Ovary (tissue), 7 donors: ENCODE measurements at regions not wholly inside any gene's neighbourhood (a gene's known extent, or its start where the extent isn't known, plus 50 kb on each side); places are given as distances from the start of the nearest gene placed in this dataset.
"Not testable (repeated sequence)": the region's sequence is repeated elsewhere in the genome, so short reads cannot be mapped to it uniquely, and the experiment has no call there.

Source experiments
- DNase-seq, 5 donors: peaks; one replicate each; pipeline ENCODE4 v3.0.0-alpha.2; 2019 to 2020
- H3K27ac ChIP-seq, 2 donors: fragments of 200-600 bp; one replicate each; pipeline versions ENCODE4 v1.5.1 to v1.8.0; 2019 to 2022
- H3K27me3 ChIP-seq: fragments of 200-600 bp; one replicate; pipeline ENCODE4 v1.8.0; 2022
- H3K36me3 ChIP-seq: fragments of 200-600 bp; sonication (generic); one replicate; pipeline ENCODE4 v1.5.1; 2019
- H3K4me1 ChIP-seq: one replicate; pipeline ENCODE4 v1.8.1; 2013; ENCODE audit warnings: mild to moderate bottlenecking, moderate library complexity; ENCODE audit not compliant: insufficient read depth
- H3K4me3 ChIP-seq: fragments of 200-600 bp; sonication (generic); one replicate; pipeline ENCODE4 v1.5.1; 2017
- H3K9me3 ChIP-seq, 2 donors: fragments of 200-600 bp in 1 of 2; sonication (generic) in 1 of 2; one replicate each; pipeline versions ENCODE4 v1.5.1 to v1.8.1; 2013 to 2019; ENCODE audit warnings: mild to moderate bottlenecking in 1 of 2, moderate library complexity in 1 of 2
- CTCF ChIP-seq, 3 donors: fragments of 450-650 bp in 2 of 3; fragments of 200-600 bp in 1 of 3; IDR thresholded peaks; one replicate each; pipeline versions ENCODE4 v1.5.1 to v1.8.0; 2016 to 2022; ENCODE audit warnings: antibody characterized with exemption in 3 of 3, mild to moderate bottlenecking in 1 of 3
- EP300 ChIP-seq: sonication (generic); formaldehyde crosslinking; IDR thresholded peaks from one replicate; pipeline ENCODE4 v1.6.1; 2017; ENCODE audit warnings: antibody characterized with exemption
- POLR2A ChIP-seq: fragments of 450-650 bp; IDR thresholded peaks from one replicate; pipeline ENCODE4 v1.6.1; 2017; ENCODE audit warnings: antibody characterized with exemption, mild to moderate bottlenecking, moderate library complexity
- WGBS, 3 donors: extraction: QIAGEN DNeasy Blood & Tissue Kit in 1 of 3; methylation state at CpG; one replicate each; pipeline versions ENCODE4 v1.1.5 to v1.1.7; 2013 to 2017; 5-methylcytosine and 5-hydroxymethylcytosine counted together
- intact Hi-C, 4 donors: fragments of 100-400 bp; cut with DNase I; formaldehyde crosslinking; loops; one replicate each; pipeline versions ENCODE4 v1.11.0 to v1.15.1; 2022 to 2023
- donor health status: DM: no; HTN: no; CAD: no; lungs with moderate emphysema.
- donor health status: DM: no; HTN: no; CAD: no.
- donor health status: Bipolar disorder and iron deficiency.
- donor health status: DM: no; HTN: no; CAD: no.
- donor health status: DM: yes; HTN: yes; CAD: no.

- TF ChIP-seq EP300 (no peak), CTCF (IDR thresholded peaks at IDR 0.05) (no peak), POLR2A (no peak)
- Histone ChIP-seq H3K4me3 (no peak overlapping the region), H3K4me1 (peaks cover 9% of the 10 kb centered on the region), H3K27ac (no peak overlapping the region), H3K27me3 (no peaks in the 10 kb centered on the region), H3K36me3 (no peaks in the 10 kb centered on the region), H3K9me3 (no peaks in the 10 kb centered on the region)
- no peak for DNase-seq
- 42 to 65% (median 58%) methylated on average over 1 of the region's 1 CpG for WGBS, 3 donors
- intact Hi-C loops = loop anchor here in 1 of 4 donors (5.0 kb wide), 1 partner anchor 212 kb away; no protein-coding TSS in a partner anchor
Observed at GRCh38 chr2:34229998-34230397, 630.9 kb upstream of the FAM98A start.

GRCh38 chr2:34215174-34215573 lies 616.1 kb upstream of the FAM98A start:
- 91 to 95% (median 92%) methylated on average over 4 of the region's 4 CpGs for WGBS, 3 donors

GRCh38 chr2:34210382-34210781 lies 611.3 kb upstream of the FAM98A start:
- DNase-seq, H3K36me3 ChIP-seq, H3K9me3 ChIP-seq, H3K4me1 ChIP-seq, H3K27ac ChIP-seq, H3K4me3 ChIP-seq, intact Hi-C loops, H3K27me3 ChIP-seq: not testable (repeated sequence)
- WGBS, 3 donors = 86 to 92% (median 87%) methylated on average over 8 of the region's 8 CpGs

More at GRCh38 chr2:34215174-34215573, 616.1 kb upstream of the FAM98A start:
- H3K9me3 ChIP-seq = peaks cover 0 to 4% of the 10 kb centered on the region in 2 donors
- no peak for DNase-seq
- H3K27ac ChIP-seq = no peak overlapping the region
- TF ChIP-seq EP300 (no peak), POLR2A (no peak), CTCF (IDR thresholded peaks at IDR 0.05) (no peak)
- no peaks in the 10 kb centered on the region for H3K27me3 ChIP-seq
- H3K4me3 ChIP-seq = no peak overlapping the region
- H3K36me3 ChIP-seq = no peaks in the 10 kb centered on the region
- intact Hi-C loops = no loop called here
- H3K4me1 ChIP-seq = no peaks in the 10 kb centered on the region

- H3K27me3 ChIP-seq = no peaks in the 10 kb centered on the region
- WGBS, 3 donors = 76 to 87% (median 77%) methylated on average over 1 of the region's 1 CpG
- H3K4me3 ChIP-seq = no peak overlapping the region
- no peaks in the 10 kb centered on the region for H3K9me3 ChIP-seq
- H3K27ac ChIP-seq = no peak overlapping the region
- H3K4me1 ChIP-seq = no peaks in the 10 kb centered on the region
- intact Hi-C loops = no loop called here
- H3K36me3 ChIP-seq = no peaks in the 10 kb centered on the region
- DNase-seq = no peak
- TF ChIP-seq POLR2A = no peak
- no peak for TF ChIP-seq CTCF (IDR thresholded peaks at IDR 0.05)
- no peak for TF ChIP-seq EP300
Observed at GRCh38 chr2:34204560-34204959, 605.5 kb upstream of the FAM98A start.

- Histone ChIP-seq H3K4me1 (no peaks in the 10 kb centered on the region), H3K4me3 (no peak overlapping the region), H3K36me3 (no peaks in the 10 kb centered on the region), H3K27me3 (no peaks in the 10 kb centered on the region), H3K9me3 (no peaks in the 10 kb centered on the region), H3K27ac (no peak overlapping the region)
- DNase-seq = no peak
- TF ChIP-seq EP300 (no peak), CTCF (IDR thresholded peaks at IDR 0.05) (no peak), POLR2A (no peak)
- intact Hi-C loops = no loop called here
- 68 to 77% (median 76%) methylated on average over 1 of the region's 1 CpG for WGBS, 3 donors
Observed at GRCh38 chr2:34201099-34201498, 602.0 kb upstream of the FAM98A start.
